AG04449 (cell line): ENCODE measurements at regions not wholly inside any gene's neighbourhood (a gene's known extent, or its start where the extent isn't known, plus 50 kb on each side); places are given as distances from the start of the nearest gene placed in this dataset.

ENCODE experiments used
- CTCF ChIA-PET: fragments of 350-600 bp; formaldehyde crosslinking; extraction: SDS; loops from one replicate; lab custom pipeline; 2021; ENCODE audit warnings: antibody characterized with exemption; lab: Yijun Ruan, JAX
- POLR2A ChIA-PET: fragments of 400-600, 350-600 bp; formaldehyde crosslinking; extraction: SDS; loops from one replicate; lab custom pipeline; 2020; ENCODE audit warnings: antibody characterized with exemption, inconsistent platforms; lab: Yijun Ruan, JAX
- DNase-seq: peaks from one replicate; pipeline ENCODE4 v3.0.0-alpha.2; 2010; ENCODE audit warnings: low read depth, low spot score
- H3K4me3 ChIP-seq: 2 replicates; pipeline ENCODE4 v1.5.1; 2011; ENCODE audit warnings: low read depth, mild to moderate bottlenecking, control low read depth, low read length
- TF ChIP-seq, protein P1 (sequence below): IDR thresholded peaks from one replicate; pipeline ENCODE4 v1.5.1; 2011; ENCODE audit warnings: mild to moderate bottlenecking, moderate library complexity, low read length, control low read depth, inconsistent platforms; ENCODE audit not compliant: insufficient read depth; ENCODE audit errors: missing control alignments

DNA sequence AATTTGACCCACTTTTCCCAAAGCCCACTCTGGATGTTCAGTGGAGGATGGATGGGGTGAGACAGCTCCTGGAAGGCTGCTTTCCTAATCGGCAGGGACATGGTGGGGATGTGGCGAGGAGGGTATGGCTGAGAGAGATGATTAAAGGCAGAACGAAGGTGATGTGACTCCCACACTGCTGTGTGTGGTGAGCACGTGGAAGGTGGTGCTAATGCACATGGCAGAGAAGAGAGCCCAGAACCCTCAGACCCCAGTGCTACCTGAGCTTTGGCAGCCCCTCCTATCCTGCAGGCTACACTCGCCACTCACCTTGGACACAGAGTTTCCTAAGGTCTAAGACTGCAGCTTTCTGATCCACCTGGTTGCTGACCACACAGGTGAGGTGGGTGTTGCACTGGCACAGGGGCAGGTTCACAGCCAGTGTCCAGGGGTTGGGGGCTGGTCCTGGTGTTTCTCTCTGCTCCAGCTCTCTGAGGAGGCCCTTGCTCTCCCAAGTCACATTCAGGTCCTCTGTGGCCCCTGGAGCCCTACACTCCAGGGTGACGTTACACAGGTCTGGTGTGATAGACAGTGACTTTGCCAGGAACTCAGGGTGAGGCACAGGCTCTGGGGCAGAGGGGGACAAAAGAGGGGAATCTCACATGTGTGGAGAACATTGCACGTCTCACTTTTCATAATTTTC lies 151.4 kb upstream of the ETV3 start:
- POLR2A ChIA-PET, result no interaction called here
- TF ChIP-seq, protein P1, sequence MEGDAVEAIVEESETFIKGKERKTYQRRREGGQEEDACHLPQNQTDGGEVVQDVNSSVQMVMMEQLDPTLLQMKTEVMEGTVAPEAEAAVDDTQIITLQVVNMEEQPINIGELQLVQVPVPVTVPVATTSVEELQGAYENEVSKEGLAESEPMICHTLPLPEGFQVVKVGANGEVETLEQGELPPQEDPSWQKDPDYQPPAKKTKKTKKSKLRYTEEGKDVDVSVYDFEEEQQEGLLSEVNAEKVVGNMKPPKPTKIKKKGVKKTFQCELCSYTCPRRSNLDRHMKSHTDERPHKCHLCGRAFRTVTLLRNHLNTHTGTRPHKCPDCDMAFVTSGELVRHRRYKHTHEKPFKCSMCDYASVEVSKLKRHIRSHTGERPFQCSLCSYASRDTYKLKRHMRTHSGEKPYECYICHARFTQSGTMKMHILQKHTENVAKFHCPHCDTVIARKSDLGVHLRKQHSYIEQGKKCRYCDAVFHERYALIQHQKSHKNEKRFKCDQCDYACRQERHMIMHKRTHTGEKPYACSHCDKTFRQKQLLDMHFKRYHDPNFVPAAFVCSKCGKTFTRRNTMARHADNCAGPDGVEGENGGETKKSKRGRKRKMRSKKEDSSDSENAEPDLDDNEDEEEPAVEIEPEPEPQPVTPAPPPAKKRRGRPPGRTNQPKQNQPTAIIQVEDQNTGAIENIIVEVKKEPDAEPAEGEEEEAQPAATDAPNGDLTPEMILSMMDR, result no peak
- CTCF ChIA-PET, result no interaction called here

GRCh38 chr1:157288996-157289395 lies 150.8 kb upstream of the ETV3 start:
- POLR2A ChIA-PET, result no interaction called here
- H3K4me3 ChIP-seq, result no peak overlapping the region
- CTCF ChIA-PET, result no interaction called here
- DNase-seq, result no peak
- TF ChIP-seq, protein P1, result no peak

More for the DNA sequence above, 151.4 kb upstream of the ETV3 start:
- no peak overlapping the region for H3K4me3 ChIP-seq
- DNase-seq, result no peak

DNA sequence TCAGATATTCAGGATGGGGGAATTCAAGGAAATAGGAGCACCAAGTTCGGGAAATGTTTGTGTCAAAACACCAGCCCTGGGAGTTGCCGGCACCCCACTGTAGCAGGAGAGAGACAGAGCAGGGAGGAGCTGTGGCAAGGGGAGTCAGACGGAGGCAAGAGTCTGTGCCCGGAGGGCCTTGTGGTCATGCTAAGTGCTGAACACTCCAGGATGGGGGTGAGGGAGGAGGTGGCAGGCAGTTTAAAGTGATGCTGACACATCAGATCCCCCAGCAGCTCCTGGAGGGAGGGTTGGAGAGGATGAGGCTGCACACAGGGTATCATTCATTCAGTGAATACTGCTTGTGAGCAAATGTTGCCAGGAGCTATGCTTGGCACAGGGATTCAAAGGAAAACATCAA lies 150.3 kb upstream of the ETV3 start:
- no peak for DNase-seq

DNA sequence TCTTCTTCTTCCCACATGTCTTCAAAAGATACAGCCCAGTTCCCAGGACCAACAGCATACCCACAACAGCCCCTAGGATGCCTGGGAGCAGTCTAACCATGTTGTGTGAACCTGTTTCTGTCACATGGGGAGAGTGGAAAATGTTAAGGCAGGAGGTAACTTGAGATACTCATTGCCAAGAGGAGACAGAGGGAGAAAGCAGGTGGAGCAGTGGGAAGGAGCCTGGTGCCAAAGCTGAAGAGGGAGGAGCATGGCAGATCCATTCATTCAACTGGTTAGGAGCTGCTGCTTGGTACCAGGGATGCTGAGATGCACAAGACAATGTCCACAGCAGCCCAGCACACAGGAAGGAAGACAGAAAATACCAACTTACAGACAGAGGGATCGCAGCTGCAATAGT lies 149.8 kb upstream of the ETV3 start:
- TF ChIP-seq, protein P1, result no peak
- H3K4me3 ChIP-seq, result no peak overlapping the region
- CTCF ChIA-PET, result no interaction called here
- DNase-seq, result no peak
- POLR2A ChIA-PET, result no interaction called here

More for the DNA sequence above, 150.3 kb upstream of the ETV3 start:
- no peak overlapping the region for H3K4me3 ChIP-seq
- TF ChIP-seq, protein P1, result no peak
- ChIA-PET CTCF (no interaction called here), POLR2A (no interaction called here)

GRCh38 chr1:157287462-157287861 lies 149.3 kb upstream of the ETV3 start:
- TF ChIP-seq, protein P1, result no peak
- CTCF ChIA-PET, result no interaction called here

GRCh38 chr1:157286646-157287420 lies 148.6 kb upstream of the ETV3 start:
- ChIA-PET CTCF (no interaction called here), POLR2A (no interaction called here)

More at GRCh38 chr1:157287462-157287861, 149.3 kb upstream of the ETV3 start:
- POLR2A ChIA-PET, result no interaction called here
- no peak for DNase-seq
- H3K4me3 ChIP-seq, result no peak overlapping the region

More at GRCh38 chr1:157286646-157287420, 148.6 kb upstream of the ETV3 start:
- DNase-seq, result no peak
- TF ChIP-seq, protein P1, result no peak
- H3K4me3 ChIP-seq, result no peak overlapping the region
